Fibroblast of upper back skin (primary cell): ENCODE measurements at regions not wholly inside any gene's neighbourhood (a gene's known extent, or its start where the extent isn't known, plus 50 kb on each side); places are given as distances from the start of the nearest gene placed in this dataset.

Source experiments
- DNase-seq: peaks from one replicate; pipeline ENCODE4 v3.0.0-alpha.2; 2013

GRCh38 chr1:199122085-199122484, 483.2 kb downstream of the PTPRC start:
- DNase-seq = no peak

- peak; percentile 54 for DNase-seq
These were observed 483.9 kb downstream of the PTPRC start for GRCh38 chr1:199122532-199123311.

GRCh38 chr1:199123615-199124014, 484.8 kb downstream of the PTPRC start:
- peak; percentile 81 for DNase-seq

- DNase-seq = peak; percentile 24
These were observed 485.5 kb downstream of the PTPRC start for GRCh38 chr1:199124351-199124750.

- no peak for DNase-seq
These were observed 490.4 kb downstream of the PTPRC start for GRCh38 chr1:199129247-199129646.

GRCh38 chr1:199132006-199132405, 493.2 kb downstream of the PTPRC start:
- DNase-seq = no peak

GRCh38 chr1:199135901-199136300, 497.1 kb downstream of the PTPRC start:
- DNase-seq = no peak

- DNase-seq = no peak
These were observed 499.2 kb downstream of the PTPRC start for GRCh38 chr1:199138061-199138460.

- no peak for DNase-seq
These were observed 510.8 kb downstream of the PTPRC start for GRCh38 chr1:199149591-199149990.

- DNase-seq = no peak
These were observed 511.9 kb downstream of the PTPRC start for GRCh38 chr1:199150756-199151155.

GRCh38 chr1:199151634-199152425, 513.0 kb downstream of the PTPRC start:
- no peak for DNase-seq

GRCh38 chr1:199152676-199153075, 513.8 kb downstream of the PTPRC start:
- DNase-seq = no peak

GRCh38 chr1:199155166-199156019, 516.6 kb downstream of the PTPRC start:
- DNase-seq = no peak

- peak; percentile 46 for DNase-seq
These were observed 518.7 kb downstream of the PTPRC start for GRCh38 chr1:199157494-199157893.

- no peak for DNase-seq
These were observed 521.9 kb downstream of the PTPRC start for GRCh38 chr1:199160521-199161318.

GRCh38 chr1:199161319-199161680, 522.5 kb downstream of the PTPRC start:
- DNase-seq = no peak

GRCh38 chr1:199161766-199162303, 523.0 kb downstream of the PTPRC start:
- DNase-seq = no peak

GRCh38 chr1:199163267-199163666, 524.4 kb downstream of the PTPRC start:
- DNase-seq = no peak

- DNase-seq = no peak
These were observed 524.8 kb downstream of the PTPRC start for GRCh38 chr1:199163670-199164069.

GRCh38 chr1:199167460-199167859, 528.6 kb downstream of the PTPRC start:
- no peak for DNase-seq

GRCh38 chr1:199168888-199169585, 530.2 kb downstream of the PTPRC start:
- no peak for DNase-seq

- no peak for DNase-seq
These were observed 531.9 kb downstream of the PTPRC start for GRCh38 chr1:199170711-199171110.
